T-cell (primary cell): ENCODE measurements at regions not wholly inside any gene's neighbourhood (a gene's known extent, or its start where the extent isn't known, plus 50 kb on each side); places are given as distances from the start of the nearest gene placed in this dataset.

Source experiments
- ATAC-seq, 4 experiments: fragments of 200-7000 bp in 3 of 4; fragments of 150-1000 bp in 1 of 4; cut with Tn5 transposase; replicated peaks in 1 of 4; 1 replicate in 3 of 4; 2 replicates in 1 of 4; pipeline ENCODE4 v1.10.0; 2021; ENCODE audit warnings: moderate library complexity in 3 of 4, mild to moderate bottlenecking in 2 of 4, moderate number of reproducible peaks in 1 of 4
- CTCF ChIA-PET, 2 donors: fragments of 300-600 bp; sonication (Branson Sonifier 250); formaldehyde crosslinking; loops; one replicate each; lab custom pipeline; 2022; ENCODE audit warnings: antibody characterized with exemption in 2 of 2; lab: Charles Lee
- POLR2A ChIA-PET, 2 donors: fragments of 300-600 bp; sonication (Branson Sonifier 250); formaldehyde crosslinking; loops; one replicate each; lab custom pipeline; 2022; ENCODE audit warnings: antibody characterized with exemption in 2 of 2; lab: Charles Lee
- DNase-seq, 35 experiments: peaks; one replicate each; pipeline versions ENCODE4 v3.0.0 to v3.0.0-alpha.2; 2013 to 2023
- H3K27ac ChIP-seq: one replicate; pipeline ENCODE4 v1.5.1; 2013; ENCODE audit warnings: low read length
- H3K27me3 ChIP-seq, 2 experiments: replicated peaks in 1 of 2; 1 replicate in 1 of 2; 2 replicates in 1 of 2; pipeline versions ENCODE4 v1.6.1 to v1.7.0; 2013; ENCODE audit warnings: low read length in 1 of 2, mixed read lengths in 1 of 2; ENCODE audit not compliant: control insufficient read depth in 2 of 2, insufficient read depth in 2 of 2; ENCODE audit errors: extremely low read depth in 1 of 2
- H3K36me3 ChIP-seq, 2 donors: 1 replicate in 1 of 2; 2 replicates in 1 of 2; pipeline versions ENCODE4 v1.6.1 to v1.7.0; 2013; ENCODE audit warnings: low read length in 1 of 2; ENCODE audit not compliant: control insufficient read depth in 2 of 2, insufficient read depth in 1 of 2; ENCODE audit errors: extremely low read depth in 1 of 2
- H3K4me1 ChIP-seq, 2 experiments: 1 replicate in 1 of 2; 2 replicates in 1 of 2; pipeline versions ENCODE4 v1.6.1 to v1.7.0; 2013; ENCODE audit warnings: low read length in 2 of 2, mixed read lengths in 1 of 2; ENCODE audit not compliant: insufficient read depth in 2 of 2, control insufficient read depth in 1 of 2; ENCODE audit errors: extremely low read depth in 1 of 2
- H3K4me3 ChIP-seq, 2 donors: 1 replicate in 1 of 2; 2 replicates in 1 of 2; pipeline versions ENCODE4 v1.5.1 to v1.7.0; 2013; ENCODE audit warnings: mild to moderate bottlenecking in 2 of 2, low read length in 1 of 2, moderate library complexity in 1 of 2; ENCODE audit not compliant: control insufficient read depth in 1 of 2; ENCODE audit errors: extremely low read depth in 1 of 2
- H3K9me3 ChIP-seq: 2 replicates; pipeline ENCODE4 v1.7.0; 2013
- H3K27ac Mint-ChIP-seq, 2 donors: one replicate each; pipeline ENCODE4 v1.8.0; 2020 to 2021; ENCODE audit warnings: mild to moderate bottlenecking in 2 of 2, mixed read lengths in 2 of 2
- H3K27me3 Mint-ChIP-seq, 2 donors: one replicate each; pipeline ENCODE4 v1.8.0; 2021 to 2022; ENCODE audit warnings: mixed read lengths in 2 of 2
- H3K36me3 Mint-ChIP-seq: one replicate; pipeline ENCODE4 v1.8.0; 2021; ENCODE audit warnings: mixed read lengths
- H3K4me1 Mint-ChIP-seq, 3 donors: one replicate each; pipeline ENCODE4 v1.8.0; 2020 to 2022; ENCODE audit warnings: mixed read lengths in 3 of 3, mild to moderate bottlenecking in 1 of 3
- H3K4me3 Mint-ChIP-seq, 3 donors: one replicate each; pipeline ENCODE4 v1.8.0; 2020 to 2022; ENCODE audit warnings: mild to moderate bottlenecking in 3 of 3, mixed read lengths in 3 of 3, moderate library complexity in 3 of 3
- H3K9me3 Mint-ChIP-seq, 3 donors: one replicate each; pipeline ENCODE4 v1.8.0; 2020 to 2022; ENCODE audit warnings: mixed read lengths in 3 of 3
- WGBS: methylation state at CpG from one replicate; pipeline ENCODE4 v1.1.5; 2013; ENCODE audit warnings: missing lambda C conversion rate; ENCODE audit not compliant: insufficient coverage; 5-methylcytosine and 5-hydroxymethylcytosine counted together

DNA sequence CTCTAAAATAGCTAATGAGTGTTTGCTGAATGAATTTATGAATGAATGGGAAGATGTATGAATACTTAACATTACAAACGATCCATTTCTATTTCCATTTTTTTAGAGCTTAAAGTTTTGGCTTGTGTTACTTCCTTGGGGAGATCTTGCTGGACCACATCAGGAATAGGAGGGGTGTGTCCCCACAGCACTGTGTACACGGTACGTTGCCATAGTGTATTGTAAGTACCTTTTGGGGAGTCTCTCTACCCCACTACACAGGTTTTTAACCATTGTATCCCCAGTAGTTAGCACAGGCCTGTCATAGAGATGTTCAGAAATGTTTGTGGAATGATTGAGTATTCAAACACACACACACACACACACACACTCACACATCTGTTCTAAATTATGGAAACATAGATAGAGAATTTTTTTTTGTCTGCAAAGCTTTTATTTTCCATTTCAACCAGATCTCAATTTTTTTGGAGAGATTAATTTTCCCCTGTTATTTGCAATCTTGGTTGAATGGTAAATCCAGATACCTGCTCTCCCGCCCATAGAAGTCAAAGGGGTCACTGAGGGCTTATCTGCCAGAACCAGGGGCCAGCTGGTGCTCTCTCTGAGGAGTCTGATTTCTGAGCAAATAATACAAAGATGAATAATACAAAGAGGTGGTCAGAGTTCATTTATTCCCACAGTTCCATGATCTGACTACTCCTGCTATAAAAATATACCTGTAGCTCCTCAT lies 471.0 kb downstream of the INSC start:
- Mint-ChIP-seq H3K27ac (no peak overlapping the region), H3K4me1 (no peaks in the 10 kb centered on the region), H3K4me3 (no peak overlapping the region), H3K36me3 (no peaks in the 10 kb centered on the region), H3K9me3 (no peaks in the 10 kb centered on the region), H3K27me3 (peaks cover 0 to 8% of the 10 kb centered on the region in 2 donors)
- POLR2A ChIA-PET: no interaction called here
- no peaks in the 10 kb centered on the region for H3K36me3 ChIP-seq
- H3K27me3 ChIP-seq: peaks cover 0 to 10% of the 10 kb centered on the region in 2 experiments
- H3K27ac ChIP-seq: no peak overlapping the region
- CTCF ChIA-PET: interaction anchor here in 1 of 2 donors (0.7 kb wide), 1 partner anchor 9 kb away, joined by 3 read pairs; no protein-coding TSS in a partner anchor
- no peak for ATAC-seq
- WGBS: no CpG with 5 or more reads among the region's 4 CpGs
- no peaks in the 10 kb centered on the region for H3K4me1 ChIP-seq
- H3K9me3 ChIP-seq: no peaks in the 10 kb centered on the region
- no peak for DNase-seq
- no peak overlapping the region for H3K4me3 ChIP-seq

DNA sequence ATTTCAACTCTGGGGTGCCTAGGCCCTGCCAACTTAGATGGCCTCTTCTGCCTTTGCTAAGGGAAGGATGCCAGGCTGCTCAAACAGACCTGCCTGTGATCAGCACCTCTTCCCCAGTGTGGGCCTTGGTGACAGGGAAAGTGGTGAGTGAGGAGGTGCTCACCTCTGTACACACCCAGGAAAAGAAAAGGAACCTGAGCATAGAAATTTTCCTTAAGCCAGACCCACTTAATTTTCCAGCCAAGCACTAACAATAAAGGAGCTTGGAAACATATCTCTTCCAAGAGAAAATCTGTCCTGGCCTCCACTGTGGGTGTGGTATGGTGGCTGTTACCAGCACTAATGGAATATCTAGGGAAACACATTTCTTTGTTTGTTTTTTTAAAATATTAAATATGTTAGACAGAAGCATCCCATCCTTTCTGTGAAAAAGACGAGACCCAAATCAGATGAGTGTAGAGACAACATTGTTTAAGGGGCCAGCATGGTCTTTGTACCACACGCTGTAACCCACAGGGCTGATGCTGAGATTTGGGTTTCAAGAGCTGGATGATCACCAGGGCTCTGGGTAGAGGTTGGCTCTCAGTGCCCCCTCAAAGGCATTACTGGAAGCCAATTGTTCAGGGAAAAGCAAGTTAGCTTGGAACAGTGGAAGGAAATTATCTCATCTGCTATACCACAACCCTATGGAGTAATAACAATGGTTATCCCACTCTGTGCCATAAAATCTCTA lies 472.2 kb downstream of the INSC start:
- Mint-ChIP-seq H3K4me3 (no peak overlapping the region), H3K9me3 (no peaks in the 10 kb centered on the region), H3K27me3 (peaks cover 0 to 8% of the 10 kb centered on the region in 2 donors), H3K27ac (no peak overlapping the region), H3K4me1 (no peaks in the 10 kb centered on the region), H3K36me3 (no peaks in the 10 kb centered on the region)
- DNase-seq (no peak), ATAC-seq (no peak)
- CTCF ChIA-PET: no interaction called here
- Histone ChIP-seq H3K36me3 (no peaks in the 10 kb centered on the region), H3K9me3 (no peaks in the 10 kb centered on the region), H3K4me1 (no peaks in the 10 kb centered on the region), H3K27me3 (peaks cover 0 to 10% of the 10 kb centered on the region in 2 experiments), H3K4me3 (no peak overlapping the region), H3K27ac (no peak overlapping the region)
- POLR2A ChIA-PET: no interaction called here
- WGBS: 75% methylated on average over 2 of the region's 2 CpGs

DNA sequence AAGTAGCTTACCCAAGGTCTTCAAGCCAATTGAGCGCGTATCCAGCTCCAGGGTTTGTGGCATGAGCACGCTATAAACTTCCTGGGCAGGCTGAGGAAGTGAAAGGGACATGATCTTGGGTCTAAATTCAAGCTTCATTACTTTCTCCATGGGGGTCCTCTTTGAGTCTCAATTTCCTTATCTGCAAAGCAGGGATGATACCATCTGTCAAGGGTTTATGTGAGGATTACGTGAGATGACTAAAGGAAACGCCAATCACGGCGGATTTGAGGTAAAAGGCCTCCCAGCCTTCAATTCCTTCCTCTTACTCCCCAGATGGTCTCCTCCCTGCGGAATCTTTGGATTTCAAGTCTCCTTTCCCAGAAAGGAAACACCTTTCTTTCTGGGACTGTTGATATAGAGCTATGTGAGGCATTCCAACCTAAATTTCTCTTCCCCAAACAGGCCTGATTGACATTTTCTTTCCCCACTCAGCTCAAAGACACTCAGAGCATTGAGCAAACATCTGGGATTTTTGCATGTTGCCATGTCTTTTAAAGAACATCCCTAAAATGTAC lies 474.4 kb downstream of the INSC start:
- H3K36me3 ChIP-seq: no peaks in the 10 kb centered on the region
- no peak overlapping the region for H3K4me3 ChIP-seq
- Mint-ChIP-seq H3K36me3 (no peaks in the 10 kb centered on the region), H3K4me1 (no peaks in the 10 kb centered on the region), H3K27me3 (peaks cover 0 to 8% of the 10 kb centered on the region in 2 donors), H3K4me3 (no peak overlapping the region), H3K27ac (no peak overlapping the region), H3K9me3 (no peaks in the 10 kb centered on the region)
- no peak overlapping the region for H3K27ac ChIP-seq
- DNase-seq: no peak
- peaks cover 0 to 10% of the 10 kb centered on the region in 2 experiments for H3K27me3 ChIP-seq
- no CpG with 5 or more reads among the region's 8 CpGs for WGBS
- ChIA-PET CTCF (no interaction called here), POLR2A (no interaction called here)
- H3K9me3 ChIP-seq: no peaks in the 10 kb centered on the region
- no peak for ATAC-seq
- H3K4me1 ChIP-seq: no peaks in the 10 kb centered on the region

DNA sequence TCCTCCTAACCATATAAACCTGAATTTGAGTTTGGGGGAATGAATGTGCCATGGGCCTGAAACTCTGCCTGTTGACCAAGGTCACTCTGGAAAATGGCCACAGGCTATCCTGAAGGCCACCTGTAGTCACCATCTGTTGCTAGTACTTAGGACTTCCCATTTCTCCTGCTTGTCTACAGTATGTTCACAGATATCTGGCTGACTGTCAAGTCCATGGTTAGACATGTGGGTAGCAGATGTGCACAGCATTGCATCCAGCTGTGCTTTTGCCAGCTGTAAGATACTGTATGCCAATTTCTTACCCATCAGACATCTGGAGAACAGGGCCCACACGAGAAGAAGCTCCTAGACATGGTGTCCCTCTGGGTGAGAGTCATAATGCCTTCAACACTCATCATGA lies 475.4 kb downstream of the INSC start:
- H3K27me3 Mint-ChIP-seq: peaks cover 0 to 4% of the 10 kb centered on the region in 2 donors
- H3K36me3 ChIP-seq: no peaks in the 10 kb centered on the region
- no peaks in the 10 kb centered on the region for H3K27me3 ChIP-seq

DNA sequence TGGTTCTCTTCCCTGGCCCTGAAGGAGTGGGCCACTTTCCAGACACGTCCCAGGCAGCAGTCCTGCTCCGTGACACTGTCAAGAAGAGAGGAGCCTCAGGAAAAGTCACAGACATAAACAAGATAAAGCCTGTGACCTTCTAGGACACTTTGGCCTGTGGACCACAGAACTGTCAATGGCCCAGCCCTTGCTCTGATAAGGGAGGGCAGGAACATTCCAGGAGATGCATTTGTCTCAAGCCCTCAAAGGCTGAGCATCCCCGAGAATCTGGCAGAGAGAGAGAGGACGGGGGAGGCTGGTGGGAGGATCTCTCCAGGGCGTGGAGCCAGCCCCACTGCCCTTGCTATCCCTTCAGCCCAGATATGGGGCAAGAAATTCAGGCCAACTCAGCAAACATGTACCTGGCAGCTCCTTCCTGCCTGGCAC lies 476.4 kb downstream of the INSC start:
- H3K27ac Mint-ChIP-seq: no peak overlapping the region
- Histone ChIP-seq H3K27me3 (no peaks in the 10 kb centered on the region), H3K36me3 (no peaks in the 10 kb centered on the region), H3K9me3 (no peaks in the 10 kb centered on the region), H3K4me3 (no peak overlapping the region), H3K4me1 (no peaks in the 10 kb centered on the region), H3K27ac (no peak overlapping the region)
- DNase-seq: no peak
- H3K36me3 Mint-ChIP-seq: no peaks in the 10 kb centered on the region
- CTCF ChIA-PET: no interaction called here
- H3K27me3 Mint-ChIP-seq: peaks cover 0 to 4% of the 10 kb centered on the region in 2 donors
- 79% methylated on average over 2 of the region's 5 CpGs for WGBS
- POLR2A ChIA-PET: no interaction called here
- H3K9me3 Mint-ChIP-seq: no peaks in the 10 kb centered on the region
- H3K4me1 Mint-ChIP-seq: no peaks in the 10 kb centered on the region
- ATAC-seq: no peak
- no peak overlapping the region for H3K4me3 Mint-ChIP-seq

More for the DNA sequence above, 475.4 kb downstream of the INSC start:
- Mint-ChIP-seq H3K4me3 (no peak overlapping the region), H3K4me1 (no peaks in the 10 kb centered on the region), H3K36me3 (no peaks in the 10 kb centered on the region), H3K9me3 (no peaks in the 10 kb centered on the region), H3K27ac (no peak overlapping the region)
- ATAC-seq: no peak
- DNase-seq: no peak
- ChIA-PET POLR2A (no interaction called here), CTCF (no interaction called here)
- H3K9me3 ChIP-seq: no peaks in the 10 kb centered on the region
- no peak overlapping the region for H3K27ac ChIP-seq
- H3K4me3 ChIP-seq: no peak overlapping the region
- WGBS: no CpG with 5 or more reads among the region's 1 CpG
- H3K4me1 ChIP-seq: no peaks in the 10 kb centered on the region

DNA sequence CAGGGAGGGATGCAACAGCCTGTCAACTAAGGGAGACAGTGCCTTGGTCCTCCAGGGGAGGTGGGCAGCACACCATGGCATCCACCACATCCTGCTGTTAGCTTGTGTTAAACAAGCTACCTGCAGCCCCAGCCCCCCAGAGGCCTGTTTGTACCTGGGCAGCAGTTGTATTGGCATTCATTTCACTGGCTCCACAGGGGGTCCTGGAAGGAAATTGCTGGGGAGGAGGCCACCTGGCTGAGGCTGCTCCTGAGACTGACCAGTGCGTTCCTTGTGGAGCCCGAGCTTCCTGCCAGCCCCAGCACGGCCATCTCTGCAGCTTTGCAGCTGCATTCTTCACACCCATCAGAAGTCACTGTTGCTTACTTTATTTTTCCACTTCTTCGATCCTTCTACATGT lies 479.9 kb downstream of the INSC start:
- H3K36me3 ChIP-seq: no peaks in the 10 kb centered on the region
- no peaks in the 10 kb centered on the region for H3K4me1 Mint-ChIP-seq
- H3K27me3 ChIP-seq: no peaks in the 10 kb centered on the region
- no peaks in the 10 kb centered on the region for H3K36me3 Mint-ChIP-seq
- H3K27ac Mint-ChIP-seq: no peak overlapping the region
- peaks cover 0 to 5% (median 0%) of the 10 kb centered on the region in 3 donors for H3K9me3 Mint-ChIP-seq
- DNase-seq (no peak), ATAC-seq (no peak)
- H3K9me3 ChIP-seq: no peaks in the 10 kb centered on the region
- ChIA-PET CTCF (interaction anchor here in 1 of 2 donors (0.5 kb wide), 1 partner anchor 9 kb away, joined by 3 read pairs; no protein-coding TSS in a partner anchor), POLR2A (no interaction called here)
- 69% methylated on average over 2 of the region's 4 CpGs for WGBS
- H3K27ac ChIP-seq: no peak overlapping the region
- H3K27me3 Mint-ChIP-seq: peaks cover 0 to 5% of the 10 kb centered on the region in 2 donors
- H3K4me1 ChIP-seq: no peaks in the 10 kb centered on the region
- no peak overlapping the region for H3K4me3 Mint-ChIP-seq
- H3K4me3 ChIP-seq: no peak overlapping the region
